COR-L47 (cell line): ENCODE measurements at regions not wholly inside any gene's neighbourhood (a gene's known extent, or its start where the extent isn't known, plus 50 kb on each side); places are given as distances from the start of the nearest gene placed in this dataset.
"Not testable (repeated sequence)": the region's sequence is repeated elsewhere in the genome, so short reads cannot be mapped to it uniquely, and the experiment has no call there.

Experiments
- DNase-seq: peaks from one replicate; lab custom pipeline; 2025; lab: John Stamatoyannopoulos, UW

- DNase-seq = no peak
Measured at GRCh38 chr4:186814535-186815070, 90.9 kb upstream of the FAT1 start.

- DNase-seq = no peak
Measured at GRCh38 chr4:186819342-186820086, 95.9 kb upstream of the FAT1 start.

GRCh38 chr4:186820391-186820891, 96.8 kb upstream of the FAT1 start:
- no peak for DNase-seq

GRCh38 chr4:186823989-186824388, 100.3 kb upstream of the FAT1 start:
- DNase-seq = no peak

GRCh38 chr4:186825069-186825468, 101.4 kb upstream of the FAT1 start:
- DNase-seq = no peak

GRCh38 chr4:186826006-186826405, 102.3 kb upstream of the FAT1 start:
- DNase-seq = no peak

- no peak for DNase-seq
Measured at GRCh38 chr4:186826846-186827533, 103.3 kb upstream of the FAT1 start.

- DNase-seq = no peak
Measured at GRCh38 chr4:186827534-186827897, 103.9 kb upstream of the FAT1 start.

- no peak for DNase-seq
Measured at GRCh38 chr4:186829097-186829496, 105.4 kb upstream of the FAT1 start.

GRCh38 chr4:186829740-186830449, 106.2 kb upstream of the FAT1 start:
- DNase-seq = no peak

- no peak for DNase-seq
Measured at GRCh38 chr4:186831574-186831973, 107.9 kb upstream of the FAT1 start.

GRCh38 chr4:186832906-186833305, 109.2 kb upstream of the FAT1 start:
- DNase-seq = no peak

- DNase-seq = not testable (repeated sequence)
Measured at GRCh38 chr4:186837463-186837862, 113.8 kb upstream of the FAT1 start.

GRCh38 chr4:186838295-186838694, 114.6 kb upstream of the FAT1 start:
- DNase-seq = no peak

- DNase-seq = no peak
Measured at GRCh38 chr4:186839122-186840037, 115.7 kb upstream of the FAT1 start.

- DNase-seq = no peak
Measured at GRCh38 chr4:186840222-186840701, 116.6 kb upstream of the FAT1 start.

- no peak for DNase-seq
Measured at GRCh38 chr4:186840771-186841301, 117.2 kb upstream of the FAT1 start.

- DNase-seq = no peak
Measured at GRCh38 chr4:186844059-186844681, 120.5 kb upstream of the FAT1 start.

- DNase-seq = no peak
Measured at GRCh38 chr4:186845137-186845842, 121.6 kb upstream of the FAT1 start.

- DNase-seq = no peak
Measured at GRCh38 chr4:186846426-186846825, 122.8 kb upstream of the FAT1 start.
